Suprapubic skin (tissue), 3 donors: ENCODE measurements at regions not wholly inside any gene's neighbourhood (a gene's known extent, or its start where the extent isn't known, plus 50 kb on each side); places are given as distances from the start of the nearest gene placed in this dataset.
"Not testable (repeated sequence)": the region's sequence is repeated elsewhere in the genome, so short reads cannot be mapped to it uniquely, and the experiment has no call there.

Experiments used
- EP300 ChIP-seq: sonication (generic); formaldehyde crosslinking; IDR thresholded peaks from one replicate; pipeline ENCODE4 v1.6.1; 2017; ENCODE audit warnings: antibody characterized with exemption
- POLR2A ChIP-seq, 2 donors: fragments of 450-650 bp; IDR thresholded peaks; one replicate each; pipeline ENCODE4 v1.6.1; 2017; ENCODE audit warnings: antibody characterized with exemption in 2 of 2, mild to moderate bottlenecking in 2 of 2, moderate library complexity in 2 of 2
- TF ChIP-seq, protein P1 (sequence below), 2 donors: fragments of 200-600 bp in 1 of 2; fragments of 450-650 bp in 1 of 2; sonication (generic) in 1 of 2; IDR thresholded peaks; one replicate each; pipeline ENCODE4 v1.5.1; 2016 to 2019; ENCODE audit warnings: antibody characterized with exemption in 2 of 2, mild to moderate bottlenecking in 1 of 2, moderate library complexity in 1 of 2

DNA sequence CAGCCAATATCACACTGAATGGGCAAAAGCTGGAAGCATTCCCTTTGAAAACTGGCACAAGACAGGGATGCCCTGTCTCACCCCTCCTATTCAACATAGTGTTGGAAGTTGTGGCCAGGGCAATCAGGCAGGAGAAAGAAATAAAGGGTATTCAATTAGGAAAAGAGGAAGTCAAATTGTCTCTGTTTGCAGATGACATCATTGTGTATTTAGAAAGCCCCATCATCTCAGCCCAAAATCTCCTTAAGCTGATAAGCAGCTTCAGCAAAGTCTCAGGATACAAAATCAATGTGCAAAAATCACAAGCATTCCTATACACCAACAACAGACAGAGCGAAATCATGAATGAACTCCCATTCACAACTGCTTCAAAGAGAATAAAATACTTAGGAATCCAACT lies 223.2 kb downstream of the MEX3B start:
- TF ChIP-seq, protein P1, sequence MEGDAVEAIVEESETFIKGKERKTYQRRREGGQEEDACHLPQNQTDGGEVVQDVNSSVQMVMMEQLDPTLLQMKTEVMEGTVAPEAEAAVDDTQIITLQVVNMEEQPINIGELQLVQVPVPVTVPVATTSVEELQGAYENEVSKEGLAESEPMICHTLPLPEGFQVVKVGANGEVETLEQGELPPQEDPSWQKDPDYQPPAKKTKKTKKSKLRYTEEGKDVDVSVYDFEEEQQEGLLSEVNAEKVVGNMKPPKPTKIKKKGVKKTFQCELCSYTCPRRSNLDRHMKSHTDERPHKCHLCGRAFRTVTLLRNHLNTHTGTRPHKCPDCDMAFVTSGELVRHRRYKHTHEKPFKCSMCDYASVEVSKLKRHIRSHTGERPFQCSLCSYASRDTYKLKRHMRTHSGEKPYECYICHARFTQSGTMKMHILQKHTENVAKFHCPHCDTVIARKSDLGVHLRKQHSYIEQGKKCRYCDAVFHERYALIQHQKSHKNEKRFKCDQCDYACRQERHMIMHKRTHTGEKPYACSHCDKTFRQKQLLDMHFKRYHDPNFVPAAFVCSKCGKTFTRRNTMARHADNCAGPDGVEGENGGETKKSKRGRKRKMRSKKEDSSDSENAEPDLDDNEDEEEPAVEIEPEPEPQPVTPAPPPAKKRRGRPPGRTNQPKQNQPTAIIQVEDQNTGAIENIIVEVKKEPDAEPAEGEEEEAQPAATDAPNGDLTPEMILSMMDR (IDR thresholded peaks at IDR 0.05): not testable (repeated sequence)
- not testable (repeated sequence) for TF ChIP-seq POLR2A (IDR thresholded peaks at IDR 0.05); EP300
